ENCODE measurements at regions not wholly inside any gene's neighbourhood (a gene's known extent, or its start where the extent isn't known, plus 50 kb on each side); places are given as distances from the start of the nearest gene placed in this dataset.
"Not testable (repeated sequence)": the region's sequence is repeated elsewhere in the genome, so short reads cannot be mapped to it uniquely, and the experiment has no call there.

DNA sequence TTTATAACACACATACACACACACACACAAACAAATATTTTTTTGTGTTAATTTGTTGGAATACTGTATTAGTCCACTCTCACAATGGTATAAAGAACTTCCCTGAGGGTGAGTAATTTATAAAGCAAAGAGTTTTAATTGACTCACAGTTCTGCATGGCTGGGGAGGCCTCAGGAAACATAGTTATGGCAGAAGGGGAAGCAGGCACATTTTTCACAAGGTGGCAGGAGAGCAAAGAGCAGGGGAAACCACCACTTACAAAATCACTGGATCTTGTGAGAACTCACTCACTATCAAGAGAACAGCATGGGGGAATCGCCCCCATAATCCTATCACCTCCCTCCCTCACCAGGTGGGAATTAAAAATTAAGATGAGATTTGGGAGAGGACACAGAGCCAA, 205.4 kb upstream of the PTPRD start:
- no peak for DNase-seq (ENCODE audit: low read depth in 4 of 4, low spot score in 3 of 4)

DNA sequence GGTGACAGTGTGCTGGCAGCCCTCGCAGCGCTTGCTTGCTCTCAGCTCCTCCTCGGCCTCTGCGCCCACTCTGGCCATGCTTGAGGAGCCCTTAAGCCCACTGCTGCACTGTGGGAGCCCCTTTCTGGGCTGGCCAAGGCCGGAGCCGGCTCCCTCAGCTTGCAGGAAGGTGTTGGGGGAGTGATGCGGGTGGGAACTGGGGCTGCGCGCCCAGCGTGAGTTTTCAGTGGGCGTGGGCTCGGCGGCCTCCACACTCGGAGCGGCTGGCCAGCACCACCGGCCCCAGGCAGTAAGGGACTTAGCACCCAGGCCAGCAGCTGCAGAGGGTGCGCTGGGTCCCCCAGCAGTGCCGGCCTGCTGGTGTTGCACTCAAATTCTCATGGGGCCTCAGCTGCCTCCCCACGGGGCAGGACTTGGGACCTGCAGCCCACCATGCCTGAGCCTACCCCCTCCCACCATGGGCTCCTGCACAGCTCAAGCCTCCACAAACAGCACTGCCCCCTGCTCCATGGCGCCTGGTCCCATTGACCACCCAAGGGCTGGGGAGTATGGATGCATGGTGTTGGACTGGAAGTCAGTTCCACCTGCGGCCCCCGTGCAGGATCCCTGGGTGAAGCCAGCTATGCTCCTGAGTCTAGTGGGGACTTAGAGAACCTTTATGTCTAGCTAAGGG, 223.1 kb upstream of the PTPRD start:
- no peak for DNase-seq (ENCODE audit: low read depth in 4 of 4, low spot score in 3 of 4)

DNA sequence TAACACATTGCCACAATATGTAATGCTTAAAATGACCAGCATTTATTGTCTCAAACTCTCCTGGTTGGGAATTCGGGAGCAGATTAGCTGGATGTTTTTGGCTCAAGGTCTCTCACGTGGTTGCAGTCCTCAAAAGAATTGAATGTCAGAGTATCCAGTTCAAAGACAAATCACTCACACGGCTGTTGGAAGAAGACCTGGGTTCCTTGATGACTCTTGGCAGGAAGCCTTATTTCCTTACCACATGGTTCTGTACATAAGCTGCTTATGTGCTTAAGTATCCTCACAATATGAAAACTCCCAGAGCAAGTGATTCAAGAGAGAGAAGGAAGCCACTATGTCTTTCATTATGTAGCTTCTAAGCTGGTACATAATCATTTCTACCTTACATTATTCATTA, 230.3 kb upstream of the PTPRD start:
- DNase-seq (ENCODE audit: low read depth in 4 of 4, low spot score in 3 of 4): no peak

DNA sequence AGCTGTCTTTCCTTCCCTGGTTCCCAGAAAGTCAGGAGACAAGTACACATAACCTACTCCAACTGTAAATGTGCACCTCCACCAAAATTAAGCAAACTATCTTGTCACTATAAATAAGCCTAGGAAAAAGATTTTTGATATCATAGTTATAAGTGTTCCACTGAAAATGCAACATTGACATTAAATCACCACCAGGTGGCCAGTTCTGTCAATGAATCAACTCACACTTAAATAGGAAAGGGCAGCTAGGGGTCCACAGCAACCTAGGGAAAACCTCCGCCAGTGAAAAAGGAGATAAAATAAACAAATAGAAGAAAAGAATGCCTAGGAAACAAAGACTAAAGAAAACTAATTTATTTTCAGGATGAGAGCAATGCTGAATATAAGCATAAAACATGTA, 243.0 kb upstream of the PTPRD start:
- DNase-seq (ENCODE audit: low read depth in 4 of 4, low spot score in 3 of 4): no peak

DNA sequence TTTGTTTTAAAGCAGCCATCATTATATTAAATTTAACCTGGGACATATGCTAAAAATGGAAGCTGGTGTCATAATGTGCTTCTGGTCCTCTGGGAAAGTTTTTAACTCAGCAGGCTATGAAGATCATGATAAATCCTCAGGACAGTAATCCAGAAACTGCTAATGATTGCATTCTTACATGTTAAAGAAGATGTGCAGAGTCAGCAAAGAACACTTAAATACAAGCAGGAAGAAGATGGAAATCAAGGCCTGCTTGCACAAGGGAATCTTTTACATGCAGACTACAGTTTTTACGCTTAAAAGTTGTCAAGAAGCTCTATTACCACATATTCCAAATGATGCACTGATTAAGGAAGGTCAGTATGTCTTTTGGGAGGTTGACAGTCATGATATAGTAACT, 246.0 kb upstream of the PTPRD start:
- no peak for DNase-seq (ENCODE audit: low read depth in 4 of 4, low spot score in 3 of 4)

DNA sequence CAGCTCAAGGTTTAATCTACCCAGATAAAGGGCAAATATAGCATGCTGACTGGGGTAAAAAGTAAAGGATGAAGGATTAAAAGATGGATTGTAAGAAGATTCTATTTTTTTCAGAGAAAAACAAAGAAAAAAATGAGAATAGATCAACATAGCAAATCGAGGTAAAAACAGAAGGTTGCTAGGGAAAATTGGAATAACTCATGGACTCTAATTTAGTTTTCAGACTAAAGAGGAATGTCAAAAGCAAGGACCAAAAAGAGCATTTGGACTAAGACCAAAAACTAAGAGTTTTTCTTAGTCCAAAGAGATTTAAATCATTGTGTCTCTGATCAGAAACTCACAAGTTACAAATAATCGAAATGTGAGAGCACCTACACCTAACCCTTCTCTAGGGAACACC, 250.7 kb upstream of the PTPRD start:
- DNase-seq (ENCODE audit: low read depth in 4 of 4, low spot score in 3 of 4): no peak

DNA sequence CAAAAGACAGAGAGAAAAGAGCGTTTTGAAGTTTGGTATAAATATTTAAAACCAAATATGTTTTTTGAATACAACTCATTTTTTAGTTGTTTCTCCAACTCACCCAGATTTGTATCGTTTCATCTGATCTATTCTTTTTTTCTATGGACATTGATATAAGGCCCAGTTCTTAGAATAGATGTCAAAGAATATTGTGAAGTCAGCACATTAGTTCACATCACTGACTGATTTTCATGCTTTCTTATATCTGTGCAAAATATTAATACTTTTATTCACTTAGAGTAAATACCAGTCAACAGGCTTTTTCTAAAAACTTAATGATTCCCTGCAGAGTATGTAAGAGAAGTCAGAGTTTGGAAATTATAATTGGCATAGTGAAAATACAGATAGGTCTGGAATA, 254.4 kb upstream of the PTPRD start:
- no peak for DNase-seq (ENCODE audit: low read depth in 4 of 4, low spot score in 3 of 4)

DNA sequence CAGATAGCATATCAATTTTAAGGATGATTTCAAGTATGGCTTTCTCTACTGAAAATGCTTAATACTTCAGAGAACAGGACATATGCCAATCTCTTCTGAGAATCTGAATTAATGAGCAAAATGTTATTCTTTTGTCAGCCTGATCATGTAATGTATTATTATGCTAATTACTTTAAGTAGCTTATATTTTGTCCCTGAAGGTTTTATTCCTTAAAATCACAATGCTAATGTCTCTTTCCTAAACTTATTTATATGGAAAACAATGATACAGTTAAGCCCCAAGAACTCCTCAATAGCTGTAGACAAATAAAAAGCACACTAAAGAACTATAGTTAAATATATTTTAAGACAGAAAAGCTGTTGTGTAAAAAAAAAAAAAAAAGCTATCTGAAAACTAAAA, 256.9 kb upstream of the PTPRD start:
- DNase-seq (ENCODE audit: low read depth in 4 of 4, low spot score in 3 of 4): no peak

DNA sequence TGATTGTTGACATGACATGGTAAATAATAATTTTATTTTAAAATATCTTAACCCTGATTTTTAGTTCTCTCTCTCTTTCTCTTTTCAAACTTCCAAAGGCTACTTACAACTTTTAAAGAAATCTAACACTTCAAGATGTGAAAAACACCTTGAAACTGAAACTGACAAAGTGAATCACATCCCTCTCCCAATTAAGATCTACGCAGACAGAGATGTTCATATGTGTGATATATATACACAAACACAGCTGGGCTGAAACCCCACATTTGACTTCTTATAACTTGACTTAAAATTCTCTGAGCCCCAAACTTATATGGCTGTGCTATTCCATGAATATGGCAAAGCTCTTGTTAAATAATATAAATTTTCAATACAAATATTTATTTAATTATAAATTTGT, 261.2 kb upstream of the PTPRD start:
- DNase-seq (ENCODE audit: low read depth in 4 of 4, low spot score in 3 of 4): no peak

DNA sequence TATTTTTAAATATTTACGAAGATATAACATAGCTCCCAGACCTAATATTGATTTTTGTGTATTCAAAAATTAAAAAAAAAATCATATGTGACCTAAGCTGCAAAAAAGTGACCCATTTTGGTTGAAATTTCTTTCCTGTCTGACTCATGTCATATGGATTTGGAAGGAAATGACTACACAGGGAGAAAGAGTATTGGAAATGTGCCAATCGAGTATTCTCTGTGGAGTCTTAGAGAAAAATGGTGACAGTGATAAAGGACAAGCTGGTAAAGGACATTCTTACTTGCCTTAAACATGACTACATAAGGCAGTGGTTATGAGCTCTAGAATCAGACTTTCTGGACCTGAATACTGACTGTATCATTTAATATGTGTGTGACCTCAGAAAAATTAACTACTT, 262.9 kb upstream of the PTPRD start:
- no peak for DNase-seq (ENCODE audit: low read depth in 4 of 4, low spot score in 3 of 4)

DNA sequence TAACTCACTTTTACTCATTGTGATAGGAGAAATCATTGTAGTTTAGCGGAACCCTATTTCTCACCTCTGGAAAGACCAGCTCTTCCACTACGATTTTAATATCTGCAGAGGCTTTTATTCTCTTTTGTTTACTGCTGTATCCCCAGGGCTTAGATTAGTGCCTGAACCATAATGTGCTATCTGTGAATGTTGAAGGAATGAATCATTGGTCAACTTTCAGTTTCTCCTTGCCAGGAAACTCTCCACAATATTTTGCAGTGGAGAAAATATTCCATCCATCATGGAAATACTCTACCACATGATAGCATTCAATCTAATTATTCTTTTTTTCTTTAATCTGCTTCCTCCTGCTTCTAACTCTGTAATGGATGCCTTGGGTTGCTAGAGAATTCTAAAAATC, 263.5 kb upstream of the PTPRD start:
- DNase-seq (ENCODE audit: low read depth in 4 of 4, low spot score in 3 of 4): no peak

DNA sequence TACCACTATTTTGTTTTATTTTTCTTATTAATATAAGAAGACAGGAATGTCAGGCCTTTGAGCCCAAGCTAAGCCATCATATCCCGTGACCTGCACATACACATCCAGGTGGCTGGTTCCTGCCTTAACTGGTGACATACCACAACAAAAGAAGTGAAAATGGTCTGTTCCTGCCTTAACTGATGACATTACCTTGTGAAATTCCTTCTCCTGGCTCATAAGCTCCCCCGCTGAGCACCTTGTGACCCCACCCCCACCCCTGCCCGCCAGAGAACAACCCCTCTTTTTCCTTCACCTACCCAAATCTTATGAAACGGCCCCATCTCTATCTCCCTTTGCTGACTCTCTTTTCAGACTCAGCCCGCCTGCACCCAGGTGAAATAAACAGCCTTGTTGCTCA, 277.5 kb upstream of the PTPRD start:
- DNase-seq (ENCODE audit: low read depth in 4 of 4, low spot score in 3 of 4): not testable (repeated sequence)

DNA sequence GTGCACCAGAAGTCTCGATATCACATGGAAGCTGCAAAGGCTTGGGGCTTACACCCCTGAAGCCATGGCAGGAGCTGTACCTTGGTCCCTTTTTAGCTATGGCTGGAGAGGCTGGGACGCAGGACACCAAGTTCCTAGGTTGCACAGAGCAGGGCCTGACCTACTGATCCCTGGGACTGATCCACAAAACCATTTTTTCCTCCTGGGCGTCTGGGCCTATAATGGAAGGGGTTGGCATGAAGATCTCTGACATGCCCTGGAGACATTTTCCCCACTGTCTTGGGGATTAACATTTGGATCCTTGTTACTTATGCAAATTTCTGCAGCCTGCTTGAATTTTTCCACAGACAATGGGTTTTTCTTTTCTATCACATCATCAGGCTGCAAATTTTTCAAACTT, 286.7 kb upstream of the PTPRD start:
- no peak for DNase-seq (ENCODE audit: low read depth in 4 of 4, low spot score in 3 of 4)

DNA sequence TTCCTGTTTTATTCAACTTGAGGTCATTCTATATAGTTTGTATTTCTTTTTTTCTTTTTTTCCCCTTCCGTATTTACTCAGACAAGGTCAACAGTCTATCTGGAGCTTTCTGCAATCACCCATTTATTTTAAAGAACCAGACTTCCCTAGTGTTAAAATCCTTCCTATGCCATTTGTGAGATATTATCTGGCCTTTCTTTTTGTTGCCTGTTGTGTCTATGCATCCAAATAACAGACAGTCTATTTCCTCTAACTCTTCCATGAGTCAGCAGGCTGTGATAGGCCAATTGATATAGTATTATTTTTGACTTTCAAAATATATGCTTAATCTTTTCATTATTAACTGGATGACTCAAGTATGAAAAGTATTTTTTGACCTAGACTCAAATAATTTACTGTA, 291.2 kb upstream of the PTPRD start:
- no peak for DNase-seq (ENCODE audit: low read depth in 4 of 4, low spot score in 3 of 4)

DNA sequence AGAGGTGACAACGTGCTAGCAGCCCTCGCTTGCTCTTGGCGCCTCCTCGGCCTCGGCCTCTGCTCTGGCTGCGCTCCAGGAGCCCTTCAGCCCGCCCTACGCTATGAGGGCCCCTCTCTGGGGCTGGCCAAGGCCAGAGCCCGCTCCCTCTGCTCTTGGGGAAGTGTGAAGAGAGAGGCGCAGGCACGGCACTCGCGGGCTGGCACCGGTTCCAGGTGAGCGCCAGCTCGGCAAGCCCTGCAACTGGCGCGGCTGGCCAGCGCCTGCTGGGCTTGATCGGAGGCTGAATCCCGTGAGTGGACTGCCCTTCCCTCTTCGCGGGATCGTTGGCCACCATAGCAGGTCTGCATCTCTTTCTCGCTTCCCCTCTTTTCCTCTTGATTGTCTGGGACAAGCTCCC, 298.0 kb upstream of the PTPRD start:
- DNase-seq (ENCODE audit: low read depth in 4 of 4, low spot score in 3 of 4): no peak

DNA sequence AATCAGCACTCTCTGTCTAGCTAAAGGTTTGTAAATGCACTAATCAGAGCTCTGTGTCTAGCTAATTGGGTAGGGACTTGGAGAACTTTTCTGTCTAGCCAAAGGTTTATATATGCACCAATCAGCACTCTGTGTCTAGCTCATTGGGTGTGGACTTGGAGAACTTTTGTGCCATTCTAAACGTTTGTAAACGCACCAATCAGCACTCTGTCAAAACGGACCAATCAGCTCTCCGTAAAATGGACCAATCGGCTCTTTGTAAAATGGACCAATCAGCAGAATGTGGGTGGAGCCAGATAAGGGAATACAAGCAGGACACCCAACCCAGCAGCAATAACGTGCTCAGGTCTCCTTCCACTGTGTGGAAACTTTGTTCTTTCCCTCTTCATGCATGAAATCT, 298.6 kb upstream of the PTPRD start:
- no peak for DNase-seq (ENCODE audit: low read depth in 4 of 4, low spot score in 3 of 4)

DNA sequence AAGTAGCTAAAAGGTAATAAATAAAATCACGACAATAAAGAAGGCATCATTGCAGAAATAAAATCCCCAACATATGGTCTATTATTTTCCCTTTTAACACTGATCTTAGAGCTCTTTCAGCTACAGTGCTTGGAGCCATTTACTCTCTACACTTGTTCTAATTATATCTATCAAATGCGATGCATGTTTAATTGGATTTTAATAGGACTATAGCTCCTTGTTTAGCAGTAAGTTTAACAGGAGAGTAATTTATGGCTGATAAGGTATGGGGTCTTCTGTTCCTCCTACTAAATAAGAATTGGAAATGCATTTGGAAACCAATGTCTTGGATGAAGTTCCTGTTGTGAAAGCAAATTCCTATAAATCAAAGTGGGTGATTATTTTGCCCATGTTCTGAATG, 304.2 kb upstream of the PTPRD start:
- no peak for DNase-seq (ENCODE audit: low read depth in 4 of 4, low spot score in 3 of 4)

DNA sequence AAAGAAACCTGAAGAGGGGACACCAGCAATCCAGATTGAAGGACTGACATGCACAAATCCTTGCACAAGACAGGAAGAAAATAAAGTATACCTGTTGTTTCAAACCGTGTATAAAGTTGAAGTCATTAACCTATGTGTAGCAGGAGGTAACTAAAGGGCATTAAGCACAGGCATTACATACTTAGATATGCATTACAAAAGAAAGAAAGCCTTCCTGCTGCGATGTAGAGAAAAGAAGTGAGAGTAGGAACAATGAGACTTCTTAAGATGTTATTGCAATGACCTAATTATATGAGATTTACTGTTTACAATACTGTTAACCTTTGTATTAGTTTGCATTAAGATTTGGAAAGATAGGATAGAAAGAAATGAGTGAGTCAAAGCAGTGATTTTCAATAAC, 308.9 kb upstream of the PTPRD start:
- no peak for DNase-seq (ENCODE audit: low read depth in 4 of 4, low spot score in 3 of 4)

DNA sequence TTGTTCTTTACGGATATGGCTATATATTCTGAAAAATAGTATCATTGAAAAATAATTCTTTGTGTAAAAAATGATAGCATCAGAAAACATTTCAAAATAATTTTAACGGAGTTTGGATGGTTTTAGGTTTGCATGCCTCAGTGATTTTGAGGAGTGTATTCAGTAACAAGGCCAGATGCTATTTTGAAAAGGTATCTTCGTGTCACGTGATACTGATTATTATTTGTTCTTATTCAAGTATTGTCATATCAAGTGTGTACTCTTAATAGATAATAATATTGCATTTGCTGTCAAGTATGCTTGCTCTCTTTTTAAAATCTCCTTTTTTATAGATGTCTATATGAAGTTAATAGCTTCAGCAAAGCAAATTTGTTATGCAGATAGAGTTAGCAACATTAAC, 313.1 kb upstream of the PTPRD start:
- DNase-seq (ENCODE audit: low read depth in 4 of 4, low spot score in 3 of 4): no peak

DNA sequence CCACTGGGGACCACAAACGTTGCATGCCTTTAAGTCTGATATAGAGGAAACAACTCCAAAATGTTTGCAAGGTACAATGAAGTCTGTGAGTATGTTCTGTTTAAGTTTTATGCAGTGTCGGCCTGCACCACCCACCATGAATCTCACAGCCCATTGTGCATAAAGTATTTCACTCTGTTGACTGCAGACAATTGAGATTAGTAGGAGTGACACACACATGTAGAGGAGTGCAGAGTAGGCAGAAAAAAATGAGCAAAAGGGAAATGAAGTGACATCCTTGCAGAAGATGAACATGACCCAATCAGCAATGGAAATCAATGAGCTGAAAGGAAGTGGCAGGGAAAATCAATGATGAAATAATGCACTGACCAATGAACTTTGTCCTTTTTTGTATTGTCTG, 315.6 kb upstream of the PTPRD start:
- no peak for DNase-seq (ENCODE audit: low read depth in 4 of 4, low spot score in 3 of 4)

DNA sequence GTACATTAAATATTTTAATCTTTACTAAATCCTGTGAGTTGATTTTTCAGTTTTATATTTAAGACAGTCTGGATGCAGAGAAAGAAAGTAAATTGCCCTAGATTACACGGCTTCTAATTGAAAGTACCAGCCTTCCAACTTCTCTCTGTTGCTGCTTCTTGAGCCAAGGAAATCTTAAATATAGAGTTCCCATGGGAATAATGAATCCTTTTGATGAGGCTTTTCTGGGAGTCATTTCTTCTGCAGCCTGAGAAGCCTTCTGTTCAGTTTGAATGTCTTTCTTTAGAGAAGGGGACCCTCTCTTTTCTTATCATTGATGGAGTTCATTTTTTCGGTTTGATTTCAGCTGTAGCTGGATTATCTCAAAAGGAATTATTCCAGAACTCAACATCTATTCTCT, 317.3 kb upstream of the PTPRD start:
- DNase-seq (ENCODE audit: low read depth in 4 of 4, low spot score in 3 of 4): no peak

DNA sequence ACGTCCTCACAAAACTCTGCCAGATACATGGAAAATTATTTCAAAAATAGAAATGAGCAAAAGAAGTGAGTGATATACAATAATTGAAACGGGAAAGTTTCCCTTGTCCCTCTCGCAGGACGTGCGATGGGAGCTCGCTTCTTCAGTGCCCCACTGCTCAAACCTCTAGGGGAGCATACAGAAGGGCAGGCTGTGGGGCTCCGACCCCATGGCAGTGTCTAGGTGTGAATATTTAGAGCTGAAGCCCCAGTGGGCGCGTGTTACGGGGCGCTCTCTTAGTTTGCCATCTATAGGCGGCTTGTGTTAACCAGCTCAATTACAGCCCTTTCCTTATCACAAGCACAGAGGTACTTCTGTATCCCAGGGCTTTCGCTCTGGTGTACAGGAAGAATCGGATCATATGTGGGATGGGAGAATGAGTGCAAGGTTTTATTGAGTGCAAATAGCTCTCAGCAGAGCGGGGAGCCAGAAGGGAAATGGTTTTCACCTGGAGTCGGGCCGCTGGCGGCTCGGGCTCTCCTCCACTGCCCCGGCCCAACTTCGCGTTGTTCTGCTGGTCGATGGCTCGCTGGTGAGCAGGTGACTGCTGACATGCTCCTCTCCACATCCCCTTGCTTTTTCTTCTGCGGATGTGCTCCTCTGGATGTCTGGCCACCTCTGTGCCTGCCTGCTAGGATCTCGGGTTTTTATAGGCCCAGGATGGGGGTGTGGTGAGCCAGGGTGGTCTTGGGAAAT, 334.0 kb upstream of the PTPRD start:
- no peak for DNase-seq (ENCODE audit: low read depth in 4 of 4, low spot score in 3 of 4)

DNA sequence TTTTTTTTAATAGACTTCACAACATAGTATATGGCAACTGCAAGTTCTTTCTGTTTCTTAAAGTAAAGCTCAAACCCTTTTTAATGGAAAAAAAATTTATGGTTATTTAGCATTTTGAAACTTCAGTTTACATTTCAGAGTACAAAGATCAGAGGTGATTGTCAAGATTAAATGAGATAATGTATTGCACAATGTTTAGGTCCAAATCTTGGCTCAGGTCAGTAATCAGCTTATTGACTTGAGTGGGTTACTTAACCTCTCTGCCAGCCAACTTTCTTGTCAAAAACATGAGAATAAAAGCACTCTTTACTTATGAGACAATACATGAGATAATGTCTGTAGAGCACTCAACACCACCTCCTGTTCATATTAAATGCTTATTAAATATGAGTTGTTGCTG, 345.1 kb upstream of the PTPRD start:
- DNase-seq (ENCODE audit: low read depth in 4 of 4, low spot score in 3 of 4): no peak
